Anterior cingulate cortex (tissue), 58 donors: ENCODE measurements at regions not wholly inside any gene's neighbourhood (a gene's known extent, or its start where the extent isn't known, plus 50 kb on each side); places are given as distances from the start of the nearest gene placed in this dataset.
"Not testable (repeated sequence)": the region's sequence is repeated elsewhere in the genome, so short reads cannot be mapped to it uniquely, and the experiment has no call there.

Experiments used
- DNase-seq, 58 donors: peaks; one replicate each; lab custom pipeline; 2025; lab: John Stamatoyannopoulos, UW

GRCh38 chr10:38355911-38356526 lies 261.9 kb downstream of the ZNF37A start:
- DNase-seq, result peak; percentile 1 to 89 (median 76)

DNA sequence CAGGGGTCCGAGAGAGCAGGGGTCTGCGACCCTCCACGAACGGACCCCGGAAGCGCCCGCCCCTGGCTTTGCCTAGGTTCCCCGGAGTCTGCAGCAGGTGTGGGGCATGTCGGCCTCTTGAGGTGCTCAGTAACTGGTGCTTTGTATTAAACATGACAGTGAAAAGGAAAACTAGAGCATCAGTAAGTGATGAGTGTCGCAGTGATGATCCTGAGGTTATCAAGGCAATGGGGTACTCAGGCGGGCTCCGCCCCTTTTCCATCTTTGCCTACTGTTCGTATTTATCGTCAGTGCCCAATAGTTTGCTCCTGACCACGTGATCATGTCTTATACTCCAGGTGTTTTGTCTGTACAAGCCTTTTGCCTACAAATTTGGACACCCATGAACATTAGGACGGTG lies 262.4 kb downstream of the ZNF37A start:
- peak in 3 of 58 donors; percentile 2 to 27 (median 7) for DNase-seq

GRCh38 chr10:38362514-38362913 lies 268.4 kb downstream of the ZNF37A start:
- DNase-seq, result not testable (repeated sequence)

DNA sequence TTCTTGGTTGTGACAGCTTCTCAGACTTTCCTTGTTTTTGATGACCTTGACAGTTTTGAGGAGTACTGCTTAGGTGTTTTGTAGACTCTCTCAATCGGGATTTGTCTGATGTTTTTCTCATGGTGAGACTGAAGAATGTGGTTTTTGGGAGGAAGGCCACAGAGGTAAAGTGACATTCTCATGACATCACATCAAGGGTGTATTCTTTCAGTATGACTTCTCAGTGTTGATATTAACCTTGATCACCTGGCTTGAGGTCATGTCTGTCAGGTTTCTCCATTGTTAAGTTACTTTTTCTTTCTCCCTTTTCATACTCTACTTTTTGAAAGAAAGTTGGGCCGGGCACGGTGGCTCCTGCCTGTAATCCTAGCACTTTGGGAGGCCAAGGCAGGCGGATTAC lies 269.9 kb downstream of the ZNF37A start:
- not testable (repeated sequence) for DNase-seq

DNA sequence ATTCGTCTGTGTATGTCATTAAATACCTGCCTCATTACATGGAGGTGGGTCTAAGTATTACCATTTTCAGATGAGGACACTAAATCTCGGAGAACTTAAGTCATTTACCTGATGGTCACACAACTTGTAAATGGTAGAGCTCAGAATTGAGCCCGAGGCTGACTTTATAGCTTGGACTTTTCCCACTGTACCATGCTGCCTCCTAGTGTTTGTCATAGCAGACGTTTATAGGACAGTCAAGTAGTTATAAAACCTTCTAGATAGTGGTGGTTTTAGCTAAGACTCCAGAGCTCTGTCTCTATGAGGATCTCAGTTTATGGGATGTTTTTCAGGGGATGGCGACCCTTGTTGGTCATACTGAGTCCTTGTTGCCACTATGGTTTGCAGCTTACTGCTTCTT lies 271.8 kb downstream of the ZNF37A start:
- DNase-seq, result peak in 23 of 58 donors; percentile 0 to 60 (median 5)

- DNase-seq, result not testable (repeated sequence)
These were observed 289.7 kb downstream of the ZNF37A start for GRCh38 chr10:38383800-38384199.

GRCh38 chr10:38386869-38387268 lies 292.7 kb downstream of the ZNF37A start:
- DNase-seq, result not testable (repeated sequence)

DNA sequence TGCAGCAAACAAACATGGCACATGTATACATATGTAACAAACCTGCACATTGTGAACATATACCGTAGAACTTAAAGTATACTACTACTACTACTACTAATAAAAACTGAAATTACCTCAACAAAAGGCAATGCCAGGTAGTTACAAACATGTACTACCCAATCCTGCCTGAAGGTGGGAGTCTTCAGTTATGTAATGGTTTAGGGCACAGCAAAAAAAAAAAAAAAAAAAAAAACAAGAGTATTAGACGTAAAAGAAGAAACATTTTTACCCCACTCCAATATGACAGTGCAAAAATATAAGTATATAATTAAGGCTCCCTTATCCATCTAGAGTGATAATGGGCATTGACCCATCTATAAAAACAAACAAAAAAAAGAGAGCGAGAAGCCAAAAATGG lies 296.6 kb downstream of the ZNF37A start:
- DNase-seq, result not testable (repeated sequence)

DNA sequence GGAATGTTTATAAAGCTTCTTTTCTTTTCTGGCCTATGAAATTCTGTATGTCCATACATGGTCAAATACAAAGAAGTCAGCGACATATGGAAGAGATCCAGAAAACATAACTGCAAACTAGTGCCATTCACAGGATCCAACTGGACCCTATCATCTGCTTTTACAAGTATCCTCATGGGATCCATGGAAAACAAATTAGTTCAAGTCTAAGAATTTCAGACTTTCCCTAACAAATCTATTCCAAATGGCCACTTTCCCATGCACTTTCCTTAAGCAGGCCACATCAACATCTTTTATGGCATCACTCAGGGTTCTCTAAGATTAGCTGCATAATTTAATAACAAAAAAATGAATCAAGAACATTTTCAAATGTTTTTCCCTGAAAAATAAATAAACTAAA lies 301.3 kb downstream of the ZNF37A start:
- DNase-seq, result not testable (repeated sequence)

- DNase-seq, result not testable (repeated sequence)
These were observed 302.2 kb downstream of the ZNF37A start for GRCh38 chr10:38396178-38396954.

- DNase-seq, result peak in 1 of 58 donors; percentile 1
These were observed 307.4 kb downstream of the ZNF37A start for GRCh38 chr10:38401565-38401964.

GRCh38 chr10:38402442-38403346 lies 308.6 kb downstream of the ZNF37A start:
- peak; percentile 12 to 95 (median 87) for DNase-seq

GRCh38 chr10:38403347-38404117 lies 309.4 kb downstream of the ZNF37A start:
- DNase-seq, result not testable (repeated sequence)

GRCh38 chr10:38423634-38424033 lies 329.5 kb downstream of the ZNF37A start:
- DNase-seq, result not testable (repeated sequence)

GRCh38 chr10:38430242-38430641 lies 336.1 kb downstream of the ZNF37A start:
- DNase-seq, result not testable (repeated sequence)

DNA sequence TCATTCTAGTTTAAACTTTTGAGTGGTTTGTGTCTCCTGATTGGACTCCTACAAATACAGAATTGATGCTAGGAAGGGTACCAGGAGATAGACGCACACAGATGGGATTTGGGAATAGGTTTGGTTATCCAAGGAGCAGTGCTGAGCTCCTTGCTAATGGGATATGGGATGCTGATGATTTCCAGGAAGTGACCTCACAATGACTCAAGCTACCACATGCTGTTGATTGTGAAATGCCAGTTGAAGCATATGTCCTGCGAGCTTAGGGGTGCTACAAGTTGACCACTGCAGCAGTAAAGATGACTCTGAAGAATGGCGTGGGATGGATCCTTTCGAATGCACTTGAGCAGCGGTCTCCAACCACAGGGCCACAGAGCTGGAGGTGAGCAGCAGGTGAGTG lies 343.2 kb downstream of the ZNF37A start:
- DNase-seq, result not testable (repeated sequence)

DNA sequence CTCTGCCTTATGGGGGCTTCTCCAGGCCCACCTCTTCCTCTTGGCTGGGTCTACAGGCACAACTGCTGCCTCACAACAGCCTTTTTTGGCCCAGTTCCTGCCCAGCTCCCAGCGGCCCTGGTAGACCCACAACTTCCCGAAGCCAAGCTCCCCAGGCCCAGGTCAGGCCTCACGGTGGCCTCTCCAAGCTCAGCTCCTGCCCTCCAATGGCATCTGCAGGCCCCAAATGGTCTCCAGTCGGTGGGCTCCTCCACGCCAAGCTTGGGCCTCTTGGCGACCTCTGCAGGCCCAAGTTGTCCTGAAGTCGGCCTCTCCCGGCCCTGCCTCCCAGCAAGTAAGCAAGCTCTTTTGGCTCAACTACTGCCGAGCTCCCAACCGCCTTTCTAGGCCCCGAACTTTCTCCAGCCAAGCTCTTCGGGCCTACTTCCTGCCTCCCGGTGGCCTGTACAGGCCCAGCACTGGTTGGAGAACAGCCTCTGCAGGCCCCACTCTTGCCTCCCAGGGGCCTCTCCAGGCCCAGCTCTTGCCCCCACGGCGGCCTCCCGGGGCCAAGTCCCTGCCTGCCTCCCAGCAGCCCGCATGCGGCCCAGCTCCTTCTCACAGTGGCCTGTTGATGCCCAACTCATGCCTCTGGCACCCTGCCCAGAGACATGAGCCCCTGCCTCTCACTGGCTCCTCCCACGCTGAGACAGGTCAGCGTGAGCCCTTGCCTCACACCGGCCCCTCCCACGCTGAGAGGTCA lies 354.6 kb downstream of the ZNF37A start:
- peak in 1 of 58 donors; percentile 5 for DNase-seq

- not testable (repeated sequence) for DNase-seq
These were observed 355.5 kb downstream of the ZNF37A start for GRCh38 chr10:38449618-38450017.

- not testable (repeated sequence) for DNase-seq
These were observed 356.4 kb downstream of the ZNF37A start for GRCh38 chr10:38450372-38451057.
